Large intestine (tissue), 3 donors: ENCODE measurements at regions not wholly inside any gene's neighbourhood (a gene's known extent, or its start where the extent isn't known, plus 50 kb on each side); places are given as distances from the start of the nearest gene placed in this dataset.

Experiments used
- DNase-seq, 2 donors: peaks; one replicate each; pipeline versions ENCODE4 v3.0.0 to v3.0.0-alpha.2; 2013
- H3K27ac ChIP-seq: one replicate; pipeline ENCODE4 v1.5.1; 2013; ENCODE audit warnings: low read length
- H3K27me3 ChIP-seq: 2 replicates; pipeline ENCODE4 v1.6.1; 2013; ENCODE audit warnings: low read length; ENCODE audit not compliant: control insufficient read depth, insufficient read depth
- H3K36me3 ChIP-seq: 2 replicates; pipeline ENCODE4 v1.6.1; 2013; ENCODE audit warnings: low read length; ENCODE audit not compliant: control insufficient read depth, insufficient read depth
- H3K4me1 ChIP-seq: one replicate; pipeline ENCODE4 v1.6.1; 2013; ENCODE audit warnings: low read length; ENCODE audit not compliant: control insufficient read depth, insufficient read depth
- H3K4me3 ChIP-seq: one replicate; pipeline ENCODE4 v1.5.1; 2013; ENCODE audit warnings: low read length
- H3K9me3 ChIP-seq: one replicate; pipeline ENCODE4 v1.6.1; 2013; ENCODE audit warnings: mild to moderate bottlenecking, low read depth, low read length, moderate library complexity; ENCODE audit not compliant: control insufficient read depth
- WGBS: methylation state at CpG from one replicate; pipeline ENCODE4 v1.1.5; 2013; ENCODE audit warnings: low lambda C conversion rate; ENCODE audit not compliant: insufficient coverage; 5-methylcytosine and 5-hydroxymethylcytosine counted together

- Histone ChIP-seq H3K27ac (no peak overlapping the region), H3K4me1 (no peaks in the 10 kb centered on the region), H3K36me3 (no peaks in the 10 kb centered on the region), H3K9me3 (no peaks in the 10 kb centered on the region), H3K27me3 (no peaks in the 10 kb centered on the region), H3K4me3 (no peak overlapping the region)
- DNase-seq, result no peak
These were observed 148.2 kb upstream of the NAV3 start for GRCh38 chr12:77682488-77682887.

DNA sequence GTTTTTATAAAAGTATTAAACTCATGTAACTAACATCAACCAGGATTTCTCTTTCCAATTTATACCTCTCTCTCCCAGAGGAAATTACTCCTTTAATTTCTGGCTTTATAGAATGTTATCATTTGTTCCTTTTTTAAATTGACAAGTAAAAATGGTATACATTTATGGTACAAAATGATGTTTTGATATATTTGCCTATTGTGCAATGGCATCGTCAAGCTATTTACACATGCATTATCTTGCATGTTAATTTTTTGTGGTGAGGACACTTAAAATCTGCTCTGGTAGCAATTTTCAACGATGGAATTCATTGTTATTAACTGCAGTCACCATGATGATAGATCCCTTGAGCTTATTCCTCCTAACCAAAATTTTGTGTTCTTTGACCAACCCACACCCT is 149.0 kb upstream of the NAV3 start:
- 100% methylated on average over 1 of the region's 2 CpGs for WGBS

GRCh38 chr12:77679686-77680085 is 151.0 kb upstream of the NAV3 start:
- no peak overlapping the region for H3K27ac ChIP-seq
- no peak for DNase-seq
- 90% methylated on average over 4 of the region's 8 CpGs for WGBS
- H3K4me3 ChIP-seq, result no peak overlapping the region
- H3K36me3 ChIP-seq, result no peaks in the 10 kb centered on the region
- no peaks in the 10 kb centered on the region for H3K27me3 ChIP-seq
- no peaks in the 10 kb centered on the region for H3K9me3 ChIP-seq
- no peaks in the 10 kb centered on the region for H3K4me1 ChIP-seq

More for the DNA sequence above, 149.0 kb upstream of the NAV3 start:
- DNase-seq, result no peak
- H3K4me3 ChIP-seq, result no peak overlapping the region
- H3K9me3 ChIP-seq, result no peaks in the 10 kb centered on the region
- no peaks in the 10 kb centered on the region for H3K4me1 ChIP-seq
- no peaks in the 10 kb centered on the region for H3K27me3 ChIP-seq
- no peak overlapping the region for H3K27ac ChIP-seq
- H3K36me3 ChIP-seq, result no peaks in the 10 kb centered on the region

DNA sequence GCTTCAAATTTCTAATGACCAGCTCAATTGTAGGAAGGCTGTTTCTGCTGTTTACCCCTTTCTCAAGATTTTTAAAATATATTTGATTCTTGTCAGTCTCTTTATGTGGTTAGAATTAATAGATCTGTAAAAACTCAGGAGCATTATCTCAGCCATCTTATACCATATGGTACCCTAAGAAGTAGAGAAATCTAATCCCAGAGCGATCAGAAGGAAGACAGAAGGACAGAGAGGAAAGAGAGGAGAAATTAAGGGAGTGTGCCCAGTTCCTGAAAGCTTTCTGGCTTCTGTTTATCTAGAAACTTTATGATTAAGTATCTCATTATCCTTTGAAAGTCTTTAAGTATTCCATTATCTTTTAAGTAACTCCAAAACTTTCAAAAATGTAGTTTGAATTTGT is 152.1 kb upstream of the NAV3 start:
- Histone ChIP-seq H3K27me3 (no peaks in the 10 kb centered on the region), H3K4me3 (no peak overlapping the region), H3K36me3 (no peaks in the 10 kb centered on the region), H3K27ac (no peak overlapping the region), H3K9me3 (no peaks in the 10 kb centered on the region), H3K4me1 (no peaks in the 10 kb centered on the region)
- no peak for DNase-seq
- 83% methylated on average over 1 of the region's 1 CpG for WGBS

DNA sequence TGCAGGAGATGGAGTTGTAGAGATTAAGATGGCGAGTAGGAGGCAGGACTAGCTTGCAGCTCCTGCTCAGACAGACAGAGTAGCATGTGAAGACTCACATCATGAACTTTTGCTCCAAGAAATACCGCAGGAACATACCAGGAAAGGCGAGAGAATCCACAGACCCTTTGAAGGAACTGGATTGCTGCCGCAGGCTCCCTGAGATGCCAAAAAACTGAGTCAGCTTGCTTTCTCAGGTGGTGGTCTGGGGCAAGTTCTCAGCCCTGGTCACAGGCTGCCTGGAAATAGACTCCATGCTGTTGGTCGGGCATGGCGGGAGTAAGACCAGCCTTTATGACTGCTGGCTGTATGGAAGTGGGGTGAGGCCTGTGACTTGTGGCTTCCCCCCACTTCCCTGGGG is 163.6 kb upstream of the NAV3 start:
- 80% methylated on average over 1 of the region's 6 CpGs for WGBS
- no peak overlapping the region for H3K4me3 ChIP-seq
- no peaks in the 10 kb centered on the region for H3K27me3 ChIP-seq
- no peak for DNase-seq
- H3K36me3 ChIP-seq, result no peaks in the 10 kb centered on the region
- H3K9me3 ChIP-seq, result no peaks in the 10 kb centered on the region
- no peak overlapping the region for H3K27ac ChIP-seq
- H3K4me1 ChIP-seq, result no peaks in the 10 kb centered on the region

- Histone ChIP-seq H3K27me3 (no peaks in the 10 kb centered on the region), H3K36me3 (no peaks in the 10 kb centered on the region), H3K27ac (no peak overlapping the region), H3K9me3 (no peaks in the 10 kb centered on the region), H3K4me3 (no peak overlapping the region), H3K4me1 (no peaks in the 10 kb centered on the region)
- no peak for DNase-seq
These were observed 182.0 kb upstream of the NAV3 start for GRCh38 chr12:77648716-77649115.

GRCh38 chr12:77645966-77646598 is 184.6 kb upstream of the NAV3 start:
- Histone ChIP-seq H3K27ac (no peak overlapping the region), H3K27me3 (no peaks in the 10 kb centered on the region), H3K4me1 (no peaks in the 10 kb centered on the region), H3K9me3 (no peaks in the 10 kb centered on the region), H3K36me3 (no peaks in the 10 kb centered on the region), H3K4me3 (no peak overlapping the region)
- DNase-seq, result no peak
- WGBS, result 60% methylated on average over 1 of the region's 5 CpGs

DNA sequence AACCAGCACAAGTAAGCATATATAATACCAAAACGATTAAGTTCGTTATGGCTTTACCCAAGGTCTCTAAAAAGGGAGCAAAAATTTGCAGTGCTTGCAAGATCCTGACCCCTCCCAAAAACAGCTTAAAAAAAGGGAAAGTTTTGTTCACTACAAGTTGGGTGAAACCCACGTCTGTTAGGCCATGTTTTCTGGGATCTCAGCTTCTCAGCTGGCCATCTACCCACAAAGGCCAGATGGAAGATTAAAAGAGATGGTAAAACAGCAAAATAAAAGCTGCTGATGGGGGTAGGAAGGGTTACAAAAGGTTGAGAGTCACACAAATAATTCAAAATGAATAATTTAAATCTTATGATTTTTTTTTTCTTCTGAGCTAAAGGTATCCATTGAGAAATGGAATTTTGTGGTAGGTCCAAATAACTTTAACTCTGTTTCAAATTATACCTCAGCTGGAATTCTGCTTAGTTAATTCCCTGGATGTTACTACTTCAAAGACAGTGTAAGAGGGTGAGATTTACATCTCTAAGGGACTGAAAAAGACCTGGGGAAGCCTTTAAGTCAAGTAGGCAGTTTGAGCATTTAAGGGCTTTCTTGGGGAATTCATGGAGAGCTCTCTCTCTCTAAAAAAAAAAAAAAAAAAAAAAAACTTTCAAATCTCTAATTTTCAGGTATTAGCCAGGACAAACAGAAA is 185.6 kb upstream of the NAV3 start:
- no peaks in the 10 kb centered on the region for H3K36me3 ChIP-seq
- WGBS, result no CpG with 5 or more reads among the region's 3 CpGs
- no peak overlapping the region for H3K4me3 ChIP-seq
- DNase-seq, result no peak
- H3K27ac ChIP-seq, result no peak overlapping the region
- no peaks in the 10 kb centered on the region for H3K9me3 ChIP-seq
- H3K27me3 ChIP-seq, result no peaks in the 10 kb centered on the region
- H3K4me1 ChIP-seq, result no peaks in the 10 kb centered on the region

GRCh38 chr12:77642246-77642645 is 188.4 kb upstream of the NAV3 start:
- Histone ChIP-seq H3K36me3 (no peaks in the 10 kb centered on the region), H3K27me3 (no peaks in the 10 kb centered on the region), H3K9me3 (no peaks in the 10 kb centered on the region), H3K27ac (no peak overlapping the region), H3K4me3 (no peak overlapping the region), H3K4me1 (no peaks in the 10 kb centered on the region)
- WGBS, result 100% methylated on average over 2 of the region's 3 CpGs
- DNase-seq, result no peak

DNA sequence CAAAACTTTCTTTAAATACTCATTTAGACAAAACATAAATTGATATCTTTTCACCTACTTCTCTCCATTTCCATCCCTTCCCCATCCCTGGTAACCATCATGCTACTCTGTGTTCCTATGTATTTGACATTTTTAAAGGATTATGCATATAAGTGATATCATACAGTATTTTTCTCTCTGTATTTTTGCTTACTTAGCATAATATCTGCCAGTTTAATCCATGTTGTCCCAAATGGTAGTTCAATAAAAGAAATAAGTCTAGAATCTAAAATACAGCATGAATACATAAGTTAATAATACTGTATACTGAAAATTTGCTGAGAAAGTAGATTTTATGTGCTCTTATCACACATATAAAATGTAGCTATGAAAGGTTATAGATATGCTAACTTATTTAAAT is 190.3 kb upstream of the NAV3 start:
- no peak overlapping the region for H3K4me3 ChIP-seq
- no peaks in the 10 kb centered on the region for H3K36me3 ChIP-seq
- no peaks in the 10 kb centered on the region for H3K9me3 ChIP-seq
- no peaks in the 10 kb centered on the region for H3K27me3 ChIP-seq
- no peak for DNase-seq
- H3K27ac ChIP-seq, result no peak overlapping the region
- no peaks in the 10 kb centered on the region for H3K4me1 ChIP-seq

DNA sequence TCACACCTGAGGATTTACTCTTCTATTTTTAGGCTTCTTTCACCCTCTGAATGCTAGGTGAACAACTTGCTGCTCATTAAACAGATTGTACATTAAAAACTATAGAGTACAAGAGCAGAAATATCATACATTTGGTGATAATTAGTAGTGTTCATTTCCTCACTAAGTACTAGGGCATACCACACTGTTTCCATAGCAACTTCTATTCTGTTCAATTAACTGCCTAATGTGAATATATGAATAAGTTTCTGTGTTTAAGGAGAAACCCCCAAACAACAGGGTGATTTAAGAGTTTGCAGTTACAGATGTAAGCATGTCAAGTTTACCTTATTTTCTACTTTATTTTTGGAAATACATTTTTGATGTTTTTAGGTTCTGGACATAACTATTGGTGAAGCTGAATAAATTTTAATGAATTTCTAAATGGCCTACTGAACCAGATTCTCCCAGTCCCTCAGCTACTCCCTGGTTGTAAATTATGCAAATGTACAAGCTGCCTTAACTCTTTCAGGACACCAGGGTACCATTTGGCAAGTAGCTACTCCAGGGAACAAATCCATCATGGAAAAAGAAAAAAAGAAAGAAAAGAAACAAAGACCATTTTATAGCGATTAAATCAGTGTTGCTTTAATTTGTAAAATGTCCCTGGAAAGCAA is 199.8 kb upstream of the NAV3 start:
- Histone ChIP-seq H3K4me1 (no peaks in the 10 kb centered on the region), H3K9me3 (peaks cover 3% of the 10 kb centered on the region), H3K4me3 (no peak overlapping the region), H3K36me3 (no peaks in the 10 kb centered on the region), H3K27me3 (no peaks in the 10 kb centered on the region), H3K27ac (no peak overlapping the region)
- WGBS, result 91% methylated on average over 1 of the region's 1 CpG
- DNase-seq, result no peak
